ENCODE measurements at regions not wholly inside any gene's neighbourhood (a gene's known extent, or its start where the extent isn't known, plus 50 kb on each side); places are given as distances from the start of the nearest gene placed in this dataset.

DNA sequence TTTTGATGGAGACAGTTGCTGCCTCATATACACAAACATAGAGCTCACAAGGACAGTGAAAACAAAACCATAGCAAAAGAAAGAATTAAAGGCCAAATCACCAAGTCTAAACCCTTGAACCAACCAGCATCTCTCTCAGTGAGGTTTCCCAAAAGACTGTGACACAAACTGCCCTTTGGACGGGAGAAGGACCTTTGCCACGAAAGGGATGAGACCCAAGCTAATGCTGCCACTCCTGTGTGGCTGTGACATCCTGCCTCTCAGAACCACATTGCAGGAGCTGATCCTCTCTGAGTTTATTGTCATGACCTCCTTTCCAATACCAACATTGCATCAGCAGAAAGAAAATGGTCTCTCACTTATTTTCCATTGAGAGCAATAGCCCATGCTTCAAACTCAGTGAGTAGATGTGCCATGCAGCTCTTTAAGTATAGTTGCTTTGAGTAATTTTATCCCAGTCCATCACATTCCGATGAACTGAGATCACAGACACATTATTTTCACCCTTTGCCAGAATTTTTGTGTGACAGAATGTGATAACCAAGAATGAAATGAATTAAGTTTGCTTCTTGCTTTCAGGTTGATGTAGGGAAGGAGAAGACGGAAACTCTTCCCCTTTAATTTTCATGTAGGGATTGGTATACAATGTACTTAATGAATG, 133.5 kb upstream of the IRS2 start:
- no peaks in the 10 kb centered on the region for H3K9me3 ChIP-seq
- TF ChIP-seq POLR2A (IDR thresholded peaks at IDR 0.05) (no peak), POLR2AphosphoS5 (IDR thresholded peaks at IDR 0.05) (no peak)
- TF ChIP-seq, protein P1, sequence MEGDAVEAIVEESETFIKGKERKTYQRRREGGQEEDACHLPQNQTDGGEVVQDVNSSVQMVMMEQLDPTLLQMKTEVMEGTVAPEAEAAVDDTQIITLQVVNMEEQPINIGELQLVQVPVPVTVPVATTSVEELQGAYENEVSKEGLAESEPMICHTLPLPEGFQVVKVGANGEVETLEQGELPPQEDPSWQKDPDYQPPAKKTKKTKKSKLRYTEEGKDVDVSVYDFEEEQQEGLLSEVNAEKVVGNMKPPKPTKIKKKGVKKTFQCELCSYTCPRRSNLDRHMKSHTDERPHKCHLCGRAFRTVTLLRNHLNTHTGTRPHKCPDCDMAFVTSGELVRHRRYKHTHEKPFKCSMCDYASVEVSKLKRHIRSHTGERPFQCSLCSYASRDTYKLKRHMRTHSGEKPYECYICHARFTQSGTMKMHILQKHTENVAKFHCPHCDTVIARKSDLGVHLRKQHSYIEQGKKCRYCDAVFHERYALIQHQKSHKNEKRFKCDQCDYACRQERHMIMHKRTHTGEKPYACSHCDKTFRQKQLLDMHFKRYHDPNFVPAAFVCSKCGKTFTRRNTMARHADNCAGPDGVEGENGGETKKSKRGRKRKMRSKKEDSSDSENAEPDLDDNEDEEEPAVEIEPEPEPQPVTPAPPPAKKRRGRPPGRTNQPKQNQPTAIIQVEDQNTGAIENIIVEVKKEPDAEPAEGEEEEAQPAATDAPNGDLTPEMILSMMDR (IDR thresholded peaks at IDR 0.05) = no peak
- intact Hi-C loops (cut with DNase I; ENCODE audit: low total_unique reads) = no loop called here

DNA sequence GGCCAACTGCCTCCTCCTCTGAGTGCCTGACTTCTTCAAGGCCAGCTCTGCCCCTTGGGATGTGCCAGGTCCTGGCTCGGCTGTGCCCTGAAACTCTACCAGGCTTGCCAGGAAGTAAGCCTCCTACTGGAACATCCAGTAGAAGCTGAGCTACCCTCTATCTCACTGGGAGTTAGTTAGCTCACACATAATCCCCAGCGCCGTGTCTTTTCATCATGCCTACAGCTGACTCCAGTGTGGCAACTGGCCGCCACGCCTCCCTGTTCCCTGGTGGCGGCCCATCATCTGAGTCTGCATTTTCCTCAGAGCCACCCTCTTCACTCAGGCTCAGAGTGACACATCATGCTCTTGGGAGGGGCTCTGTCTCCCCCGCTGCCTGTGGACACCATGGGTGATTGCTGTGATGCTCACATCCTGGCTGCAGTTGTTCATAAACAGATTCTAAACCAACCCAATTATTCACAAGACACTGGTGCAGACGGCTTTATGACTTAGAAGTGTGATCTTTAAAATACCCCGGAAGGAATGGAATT, 131.9 kb upstream of the IRS2 start:
- no peak for DNase-seq (ENCODE audit: low spot score in 2 of 2)
- intact Hi-C loops (cut with DNase I; ENCODE audit: low total_unique reads) = no loop called here
- Histone ChIP-seq H3K27me3 (no peaks in the 10 kb centered on the region), H3K4me1 (no peaks in the 10 kb centered on the region), H3K27ac (peak overlapping the region in 1 of 2 donors; percentile 9), H3K4me3 (no peak overlapping the region), H3K36me3 (no peaks in the 10 kb centered on the region), H3K9me3 (no peaks in the 10 kb centered on the region)
- TF ChIP-seq, protein P1 (IDR thresholded peaks at IDR 0.05) = no peak
- no peak for TF ChIP-seq POLR2A (IDR thresholded peaks at IDR 0.05)
- TF ChIP-seq POLR2AphosphoS5 (IDR thresholded peaks at IDR 0.05) = no peak

More for the DNA sequence above, 133.5 kb upstream of the IRS2 start:
- H3K36me3 ChIP-seq = no peaks in the 10 kb centered on the region
- no peak overlapping the region for H3K27ac ChIP-seq
- no peak overlapping the region for H3K4me3 ChIP-seq
- no peaks in the 10 kb centered on the region for H3K4me1 ChIP-seq
- no peak for DNase-seq (ENCODE audit: low spot score in 2 of 2)
- no peaks in the 10 kb centered on the region for H3K27me3 ChIP-seq

DNA sequence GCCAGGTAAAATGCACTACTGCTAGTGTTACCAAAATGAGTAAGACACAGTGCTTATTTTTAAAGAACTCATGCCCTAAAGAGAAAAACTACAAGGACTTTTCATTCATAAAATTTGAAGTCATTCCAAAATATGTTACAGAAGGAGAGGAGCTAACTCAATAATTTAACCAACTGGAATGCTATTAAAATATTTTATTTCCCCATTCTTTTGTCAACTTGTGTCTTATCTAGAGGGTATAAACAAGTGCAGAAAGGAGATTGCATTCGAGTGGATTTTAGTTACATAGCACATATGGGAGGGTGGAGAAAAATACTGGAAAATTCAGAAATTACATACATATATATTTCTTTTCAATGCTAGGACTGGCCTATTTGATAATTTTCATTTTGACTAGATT, 131.0 kb upstream of the IRS2 start:
- Histone ChIP-seq H3K4me1 (no peaks in the 10 kb centered on the region), H3K27me3 (no peaks in the 10 kb centered on the region), H3K9me3 (no peaks in the 10 kb centered on the region), H3K36me3 (no peaks in the 10 kb centered on the region), H3K27ac (no peak overlapping the region), H3K4me3 (no peak overlapping the region)
- intact Hi-C loops (cut with DNase I; ENCODE audit: low total_unique reads) = no loop called here
- DNase-seq (ENCODE audit: low spot score in 2 of 2) = no peak
- TF ChIP-seq POLR2A (IDR thresholded peaks at IDR 0.05) = no peak
- TF ChIP-seq, protein P1 (IDR thresholded peaks at IDR 0.05) = no peak
- TF ChIP-seq POLR2AphosphoS5 (IDR thresholded peaks at IDR 0.05) = no peak

DNA sequence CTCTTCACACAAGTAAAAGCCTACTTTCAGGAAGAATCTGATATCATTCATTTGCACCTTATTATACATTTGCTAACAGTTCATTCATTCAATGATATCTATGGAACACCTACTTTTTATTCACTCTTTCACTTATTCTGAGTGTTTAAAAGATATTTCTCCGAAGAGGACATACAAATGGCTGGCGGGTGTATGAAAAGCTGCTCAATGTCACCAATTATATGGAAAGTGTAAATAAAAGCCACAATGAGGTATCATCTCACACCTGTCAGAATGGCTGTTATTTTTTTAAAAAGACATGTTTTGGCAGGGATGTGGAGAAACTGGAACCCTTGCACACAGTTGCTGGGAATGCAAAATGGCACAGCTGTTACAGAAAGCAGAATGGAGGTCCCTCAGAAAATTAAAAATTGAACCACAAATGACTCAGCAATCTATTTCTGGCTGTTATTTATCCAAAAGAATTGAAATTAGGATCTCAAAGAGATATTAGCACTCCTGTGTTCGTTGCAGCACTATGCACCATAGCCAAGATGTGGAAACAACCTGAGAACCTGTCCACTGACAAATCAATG, 127.6 kb upstream of the IRS2 start:
- no peak for TF ChIP-seq POLR2A (IDR thresholded peaks at IDR 0.05)
- TF ChIP-seq, protein P1 (IDR thresholded peaks at IDR 0.05) = no peak
- no peak for TF ChIP-seq POLR2AphosphoS5 (IDR thresholded peaks at IDR 0.05)
- H3K27ac ChIP-seq = no peak overlapping the region
- H3K27me3 ChIP-seq = no peaks in the 10 kb centered on the region
- no peak overlapping the region for H3K4me3 ChIP-seq
- H3K36me3 ChIP-seq = no peaks in the 10 kb centered on the region
- no peak for DNase-seq (ENCODE audit: low spot score in 2 of 2)
- no peaks in the 10 kb centered on the region for H3K4me1 ChIP-seq
- intact Hi-C loops (cut with DNase I; ENCODE audit: low total_unique reads) = no loop called here
- no peaks in the 10 kb centered on the region for H3K9me3 ChIP-seq

DNA sequence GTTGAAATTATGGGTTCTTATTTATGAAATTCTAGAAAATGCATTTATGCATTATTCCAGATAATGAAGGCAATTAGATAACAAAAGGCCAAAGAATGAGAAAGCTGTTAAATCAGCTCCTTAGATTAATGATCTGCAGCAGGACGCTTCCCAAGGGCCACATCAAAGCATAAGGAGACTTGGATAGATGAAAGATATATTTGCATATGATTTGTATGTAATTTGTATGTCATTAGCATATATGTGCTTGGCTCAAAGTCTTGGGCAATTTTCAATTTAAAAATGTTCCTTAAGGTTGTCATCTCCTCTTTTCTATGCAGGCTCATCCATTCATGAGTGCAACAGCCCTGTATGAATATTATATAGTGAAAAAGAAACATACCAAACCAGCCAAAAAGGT, 126.8 kb upstream of the IRS2 start:
- TF ChIP-seq, protein P1 (IDR thresholded peaks at IDR 0.05) = no peak
- TF ChIP-seq POLR2A (IDR thresholded peaks at IDR 0.05) (no peak), POLR2AphosphoS5 (IDR thresholded peaks at IDR 0.05) (no peak)
- Histone ChIP-seq H3K4me3 (no peak overlapping the region), H3K4me1 (no peaks in the 10 kb centered on the region), H3K27me3 (no peaks in the 10 kb centered on the region), H3K9me3 (peaks cover 0 to 8% of the 10 kb centered on the region in 2 donors), H3K27ac (no peak overlapping the region), H3K36me3 (no peaks in the 10 kb centered on the region)
- no peak for DNase-seq (ENCODE audit: low spot score in 2 of 2)
- intact Hi-C loops (cut with DNase I; ENCODE audit: low total_unique reads) = no loop called here
